HG02970 (cell line): ENCODE measurements at regions not wholly inside any gene's neighbourhood (a gene's known extent, or its start where the extent isn't known, plus 50 kb on each side); places are given as distances from the start of the nearest gene placed in this dataset.
A peak's percentile ranks its signal among the peaks of the same experiment; 100 is the strongest.
"Not testable (repeated sequence)": the region's sequence is repeated elsewhere in the genome, so short reads cannot be mapped to it uniquely, and the experiment has no call there.

ENCODE experiments used
- ATAC-seq: cut with Tn5 transposase; IDR thresholded peaks from one replicate; pipeline ENCODE4 v1.9.1; 2021; ENCODE audit warnings: mild to moderate bottlenecking, moderate library complexity, moderate number of reproducible peaks; ENCODE audit not compliant: unreplicated experiment, low FRiP score

- ATAC-seq, result no peak
Measured at GRCh38 chr5:101785090-101785489, 511.0 kb downstream of the SLCO4C1 start.

- no peak for ATAC-seq
Measured at GRCh38 chr5:101783241-101784013, 512.7 kb downstream of the SLCO4C1 start.

DNA sequence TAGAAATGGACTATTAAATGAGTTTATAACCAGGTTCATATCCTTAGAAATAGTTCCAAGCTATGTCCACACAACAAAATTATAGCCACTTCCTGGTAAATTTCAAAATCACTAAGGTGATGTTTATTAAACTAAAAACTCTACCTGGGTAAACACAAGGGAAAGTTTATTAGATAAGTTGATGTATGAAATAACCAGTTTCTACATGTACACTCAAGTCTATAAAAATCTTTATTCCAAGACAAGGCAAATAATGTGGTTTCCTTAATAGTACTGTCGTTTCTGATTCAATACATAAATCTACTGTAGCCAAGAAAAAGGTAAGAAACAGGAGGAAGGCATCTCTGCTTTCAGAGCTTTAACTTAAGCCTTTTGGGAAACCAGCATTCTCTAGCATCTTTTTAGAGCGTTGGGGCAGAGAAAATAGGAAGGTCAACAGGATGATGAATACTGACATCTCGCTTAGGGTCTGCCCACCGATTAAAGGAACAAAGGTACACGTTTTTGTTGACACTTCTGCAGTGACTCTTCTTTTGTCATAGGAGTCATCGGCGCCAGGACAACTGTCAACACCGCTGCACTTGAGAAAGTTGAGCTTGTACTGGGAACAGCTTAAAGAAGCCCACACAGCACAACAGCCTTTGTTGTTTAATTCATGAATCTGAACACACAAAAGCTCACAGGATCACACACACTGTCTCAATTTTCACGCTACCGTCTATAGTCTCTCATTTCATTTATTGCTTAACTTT is 513.6 kb downstream of the SLCO4C1 start:
- no peak for ATAC-seq

DNA sequence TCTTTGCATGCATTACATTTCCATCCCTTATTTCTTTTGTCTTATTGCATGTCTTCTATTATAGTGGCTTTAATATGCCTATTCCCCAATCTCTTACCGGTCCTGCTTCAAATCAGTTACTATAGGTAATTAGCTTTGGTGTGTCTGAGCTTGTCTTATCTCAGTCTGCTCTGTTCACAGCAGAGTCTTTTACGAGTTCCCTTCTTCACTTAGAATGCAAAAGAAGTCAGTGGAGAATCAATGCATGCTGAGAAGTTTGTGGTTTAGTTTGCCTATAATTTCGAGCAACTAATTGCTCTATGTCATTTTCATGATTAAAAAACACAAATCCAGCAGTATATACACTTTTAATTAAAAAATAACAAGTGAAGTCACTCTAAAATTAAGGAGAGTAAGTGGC is 545.0 kb downstream of the SLCO4C1 start:
- no peak for ATAC-seq

DNA sequence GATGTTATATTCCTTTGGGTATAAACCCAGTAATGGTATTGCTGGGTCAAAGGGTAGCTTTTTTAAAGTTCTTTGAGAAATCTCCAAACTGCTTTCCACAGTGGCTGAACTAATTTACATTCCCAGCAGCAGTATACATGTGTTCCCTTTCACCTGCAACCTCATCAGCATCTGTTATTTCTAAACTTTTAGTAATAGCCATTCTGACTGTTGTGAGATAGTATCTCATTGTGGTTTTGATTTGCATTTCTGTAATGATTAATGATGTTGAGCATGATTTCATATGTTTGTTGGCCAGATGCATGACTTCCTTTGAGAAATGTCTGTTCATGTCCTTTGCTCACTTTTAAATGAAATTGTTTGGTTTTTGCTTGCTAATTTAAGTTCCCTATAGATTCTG is 553.1 kb downstream of the SLCO4C1 start:
- not testable (repeated sequence) for ATAC-seq

- ATAC-seq, result no peak
Measured at GRCh38 chr5:101728933-101729332, 567.2 kb downstream of the SLCO4C1 start.

DNA sequence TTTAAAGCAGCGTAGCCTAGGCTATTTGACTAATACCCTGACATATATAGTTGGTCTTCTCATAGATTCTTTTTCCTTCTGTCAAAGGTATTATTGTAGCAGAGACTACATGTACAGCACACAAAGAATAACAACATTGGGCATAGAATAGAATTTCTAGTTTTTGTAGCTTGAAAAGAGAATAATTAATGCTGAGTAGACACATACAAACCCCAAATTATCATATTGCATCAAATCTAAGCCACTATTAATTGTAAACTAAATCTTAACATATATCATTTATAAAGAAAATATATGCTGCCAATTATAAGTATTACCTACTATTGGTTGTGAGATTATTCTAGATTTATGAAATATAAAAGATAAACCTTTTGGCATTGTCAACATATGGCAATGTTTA is 574.5 kb downstream of the SLCO4C1 start:
- no peak for ATAC-seq

GRCh38 chr5:101720033-101720432 is 576.1 kb downstream of the SLCO4C1 start:
- no peak for ATAC-seq

DNA sequence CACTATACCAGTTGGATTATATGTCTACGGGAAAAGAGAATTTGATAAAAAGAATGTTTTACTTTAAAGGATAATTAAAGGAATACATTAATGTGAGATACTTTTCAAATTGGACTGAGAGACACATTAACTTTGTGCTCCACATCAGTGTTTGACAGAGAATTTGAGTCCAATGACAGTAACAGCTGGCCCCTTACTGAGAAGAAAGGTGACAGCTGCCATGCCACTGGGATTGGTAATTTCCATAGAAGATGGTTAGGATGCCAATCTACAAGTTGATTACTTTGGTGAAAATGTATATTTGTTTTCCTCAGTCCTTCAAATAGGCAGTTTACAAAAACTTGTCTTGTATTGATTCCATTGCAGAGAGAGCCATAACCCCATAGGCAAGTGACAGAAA is 578.4 kb downstream of the SLCO4C1 start:
- no peak for ATAC-seq

GRCh38 chr5:101716941-101717340 is 579.1 kb downstream of the SLCO4C1 start:
- no peak for ATAC-seq

- not testable (repeated sequence) for ATAC-seq
Measured at GRCh38 chr5:101715790-101716189, 580.3 kb downstream of the SLCO4C1 start.

DNA sequence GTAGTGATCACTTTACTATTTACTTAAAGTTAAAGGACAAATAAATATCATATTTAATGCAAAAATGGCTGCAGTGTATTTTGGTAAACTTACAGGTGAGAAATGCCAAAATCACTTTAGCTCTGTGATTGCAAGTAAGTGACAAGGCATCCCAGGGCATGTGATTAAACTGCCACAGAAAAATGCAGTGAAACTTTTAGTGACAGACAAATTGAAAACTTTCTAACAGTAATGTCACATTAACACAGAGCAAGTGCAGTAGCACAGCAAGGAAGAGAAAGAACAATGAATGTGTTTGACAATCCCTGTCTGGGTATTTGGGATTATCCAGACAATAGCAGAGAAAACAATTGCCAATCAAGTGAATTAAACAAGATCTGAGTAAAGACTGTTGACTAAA is 606.8 kb downstream of the SLCO4C1 start:
- no peak for ATAC-seq

GRCh38 chr5:101688156-101688555 is 607.9 kb downstream of the SLCO4C1 start:
- no peak for ATAC-seq

- no peak for ATAC-seq
Measured at GRCh38 chr5:101687349-101687985, 608.6 kb downstream of the SLCO4C1 start.

GRCh38 chr5:101686536-101687157 is 609.4 kb downstream of the SLCO4C1 start:
- no peak for ATAC-seq

DNA sequence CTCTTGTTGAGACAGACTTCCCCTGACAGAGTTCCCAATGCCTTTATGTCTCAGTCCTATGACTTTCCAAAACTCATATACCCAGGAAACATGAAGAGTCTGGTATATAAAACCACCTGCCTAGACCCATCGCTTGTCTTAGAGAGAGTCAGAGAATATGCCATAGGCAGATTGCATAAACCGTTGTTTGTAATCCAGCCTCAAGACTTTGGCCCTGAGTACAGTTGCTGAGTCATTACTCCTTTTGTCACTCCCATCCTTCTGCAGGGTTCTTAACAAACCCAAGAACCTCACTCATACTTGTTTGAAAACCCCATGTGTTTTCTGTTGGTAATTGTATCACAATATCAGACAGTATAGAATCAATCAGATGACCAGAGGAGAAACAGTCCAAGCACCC is 616.3 kb downstream of the SLCO4C1 start:
- ATAC-seq, result no peak

DNA sequence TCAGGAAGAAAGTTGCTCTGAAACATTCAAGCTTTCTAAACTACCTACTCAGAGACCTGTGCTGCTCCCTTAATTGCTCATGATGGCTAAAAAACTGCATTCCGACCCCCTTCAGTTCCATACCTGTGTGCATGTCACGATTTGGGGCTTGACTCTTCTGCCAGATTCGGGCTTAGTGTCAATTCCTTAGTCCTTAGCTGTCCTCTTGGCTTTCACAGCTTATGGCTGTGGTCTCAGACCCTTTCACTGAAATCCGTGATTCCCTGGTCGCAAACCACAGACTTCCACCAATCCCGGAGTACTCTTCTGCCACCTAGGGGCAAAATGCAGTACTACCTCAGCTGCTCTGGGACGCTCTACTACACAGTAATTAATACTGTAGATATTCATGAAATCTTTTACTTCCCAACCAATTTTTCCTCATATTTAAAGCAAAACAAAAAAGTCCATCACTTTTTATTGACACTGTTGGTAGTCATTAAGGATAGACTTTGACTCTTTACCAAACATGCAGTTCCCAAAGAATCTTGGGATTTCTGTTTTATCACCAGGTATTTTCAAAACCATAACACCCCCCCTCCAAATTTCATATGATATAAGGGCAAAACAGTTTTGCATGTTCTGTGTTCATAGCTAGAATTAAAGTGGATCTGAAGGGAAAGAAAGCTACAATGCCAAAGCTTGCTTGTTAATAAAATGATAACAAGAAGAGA is 617.4 kb downstream of the SLCO4C1 start:
- ATAC-seq, result peak; percentile 67

DNA sequence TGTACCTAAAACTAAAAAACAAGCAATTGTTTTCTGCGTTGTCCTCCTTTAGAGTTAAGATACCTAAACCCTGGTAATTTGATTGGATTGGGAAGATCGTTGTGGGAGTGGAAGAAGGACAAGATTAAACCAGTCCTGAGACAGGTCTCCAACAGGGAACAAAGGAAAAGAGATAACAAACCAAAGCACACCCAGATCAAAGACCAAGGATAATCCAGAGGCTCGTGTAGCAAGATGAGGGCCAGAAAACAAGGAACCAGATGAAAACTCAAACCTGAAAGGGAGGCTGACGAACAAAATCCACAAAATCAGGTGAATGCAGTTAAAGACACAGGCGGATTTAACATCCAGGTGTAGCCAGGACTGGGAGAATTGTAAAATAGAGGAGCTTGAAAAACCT is 618.1 kb downstream of the SLCO4C1 start:
- no peak for ATAC-seq

DNA sequence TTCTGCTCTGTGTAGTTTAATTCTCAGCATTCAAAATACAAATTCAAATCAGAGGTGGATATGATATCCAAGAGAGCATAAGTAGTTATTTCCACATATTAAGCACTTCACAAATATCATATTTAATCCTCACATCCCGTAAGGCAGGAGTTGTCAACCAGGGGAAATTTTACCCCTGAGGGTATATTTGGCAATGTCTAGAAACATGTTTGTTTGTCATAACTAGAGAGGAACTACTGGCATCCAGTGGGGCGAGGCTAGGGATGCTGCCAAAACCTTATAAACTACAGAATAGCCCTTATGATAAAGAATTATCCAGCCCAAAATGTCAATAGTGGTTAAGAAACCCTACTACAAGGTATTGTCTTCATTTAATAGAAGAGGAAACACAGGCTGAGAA is 619.4 kb downstream of the SLCO4C1 start:
- no peak for ATAC-seq

GRCh38 chr5:101675510-101676219 is 620.4 kb downstream of the SLCO4C1 start:
- no peak for ATAC-seq
